SK-N-SH treated with all-trans-retinoic acid at 6 μM for 48 hours (cell line): ENCODE measurements at regions not wholly inside any gene's neighbourhood (a gene's known extent, or its start where the extent isn't known, plus 50 kb on each side); places are given as distances from the start of the nearest gene placed in this dataset.

ENCODE experiments used
- PATZ1 ChIP-seq: fragments of 250-450 bp; sonication (Bioruptor Pico); IDR thresholded peaks from 2 replicates; pipeline ENCODE4 v1.8.0; 2020; ENCODE audit warnings: mild to moderate bottlenecking, moderate library complexity, borderline replicate concordance
- TF ChIP-seq, protein P1 (sequence below): fragments of 250-450 bp; sonication (Bioruptor Pico); IDR thresholded peaks from 2 replicates; pipeline ENCODE4 v1.5.0; 2020; ENCODE audit warnings: mild to moderate bottlenecking, moderate library complexity

DNA sequence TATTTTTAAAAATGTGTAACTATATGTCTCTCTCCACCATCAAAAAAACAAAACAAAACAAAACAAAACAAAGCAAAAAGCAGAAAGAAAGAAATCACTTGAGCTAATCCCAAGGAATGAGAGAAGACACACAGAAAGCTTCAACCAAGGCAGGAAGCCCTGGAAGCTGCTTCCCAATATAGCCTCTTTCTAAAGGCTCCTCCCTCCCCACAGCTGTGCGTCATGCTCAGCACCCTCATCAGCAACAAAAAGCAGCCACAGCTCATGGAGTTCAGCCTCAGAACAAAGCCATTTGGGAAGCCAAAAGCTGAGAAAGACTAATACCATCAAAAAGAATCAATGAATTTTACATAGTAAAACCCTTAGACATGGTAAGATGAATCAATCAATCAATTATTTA is 501.6 kb upstream of the SMIM31 start:
- no peak for TF ChIP-seq PATZ1 (CRISPR knock-in tag)
- TF ChIP-seq, protein P1, sequence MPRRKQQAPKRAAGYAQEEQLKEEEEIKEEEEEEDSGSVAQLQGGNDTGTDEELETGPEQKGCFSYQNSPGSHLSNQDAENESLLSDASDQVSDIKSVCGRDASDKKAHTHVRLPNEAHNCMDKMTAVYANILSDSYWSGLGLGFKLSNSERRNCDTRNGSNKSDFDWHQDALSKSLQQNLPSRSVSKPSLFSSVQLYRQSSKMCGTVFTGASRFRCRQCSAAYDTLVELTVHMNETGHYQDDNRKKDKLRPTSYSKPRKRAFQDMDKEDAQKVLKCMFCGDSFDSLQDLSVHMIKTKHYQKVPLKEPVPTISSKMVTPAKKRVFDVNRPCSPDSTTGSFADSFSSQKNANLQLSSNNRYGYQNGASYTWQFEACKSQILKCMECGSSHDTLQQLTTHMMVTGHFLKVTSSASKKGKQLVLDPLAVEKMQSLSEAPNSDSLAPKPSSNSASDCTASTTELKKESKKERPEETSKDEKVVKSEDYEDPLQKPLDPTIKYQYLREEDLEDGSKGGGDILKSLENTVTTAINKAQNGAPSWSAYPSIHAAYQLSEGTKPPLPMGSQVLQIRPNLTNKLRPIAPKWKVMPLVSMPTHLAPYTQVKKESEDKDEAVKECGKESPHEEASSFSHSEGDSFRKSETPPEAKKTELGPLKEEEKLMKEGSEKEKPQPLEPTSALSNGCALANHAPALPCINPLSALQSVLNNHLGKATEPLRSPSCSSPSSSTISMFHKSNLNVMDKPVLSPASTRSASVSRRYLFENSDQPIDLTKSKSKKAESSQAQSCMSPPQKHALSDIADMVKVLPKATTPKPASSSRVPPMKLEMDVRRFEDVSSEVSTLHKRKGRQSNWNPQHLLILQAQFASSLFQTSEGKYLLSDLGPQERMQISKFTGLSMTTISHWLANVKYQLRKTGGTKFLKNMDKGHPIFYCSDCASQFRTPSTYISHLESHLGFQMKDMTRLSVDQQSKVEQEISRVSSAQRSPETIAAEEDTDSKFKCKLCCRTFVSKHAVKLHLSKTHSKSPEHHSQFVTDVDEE = no peak
